ENCODE measurements at regions not wholly inside any gene's neighbourhood (a gene's known extent, or its start where the extent isn't known, plus 50 kb on each side); places are given as distances from the start of the nearest gene placed in this dataset.

- intact Hi-C loops (cut with micrococcal nuclease), result loop anchor here (10.0 kb wide), 1 partner anchor 50 kb away; no protein-coding TSS in a partner anchor
Measured at GRCh38 chr3:18505056-18505455, 79.9 kb upstream of the SATB1 start.

- intact Hi-C loops (cut with micrococcal nuclease), result loop anchor here (10.0 kb wide), 1 partner anchor 53 kb away; no protein-coding TSS in a partner anchor
Measured at GRCh38 chr3:18501679-18502343, 76.7 kb upstream of the SATB1 start.

- intact Hi-C loops (cut with micrococcal nuclease), result loop anchor here (10.0 kb wide), 1 partner anchor 54 kb away; no protein-coding TSS in a partner anchor
Measured at GRCh38 chr3:18500322-18500721, 75.2 kb upstream of the SATB1 start.

GRCh38 chr3:18499301-18499700, 74.2 kb upstream of the SATB1 start:
- intact Hi-C loops (cut with micrococcal nuclease), result no loop called here

GRCh38 chr3:18494251-18494650, 69.1 kb upstream of the SATB1 start:
- intact Hi-C loops (cut with micrococcal nuclease), result no loop called here

GRCh38 chr3:18489939-18490338, 64.8 kb upstream of the SATB1 start:
- intact Hi-C loops (cut with micrococcal nuclease), result no loop called here

- intact Hi-C loops (cut with micrococcal nuclease), result loop anchor here (5.0 kb wide), 1 partner anchor 129 kb away; no protein-coding TSS in a partner anchor
Measured at GRCh38 chr3:18483226-18483625, 58.1 kb upstream of the SATB1 start.

- intact Hi-C loops (cut with micrococcal nuclease), result loop anchor here (5.0 kb wide), 1 partner anchor 130 kb away; no protein-coding TSS in a partner anchor
Measured at GRCh38 chr3:18481946-18482548, 56.9 kb upstream of the SATB1 start.

- intact Hi-C loops (cut with micrococcal nuclease), result no loop called here
Measured at GRCh38 chr3:18477620-18478019, 52.5 kb upstream of the SATB1 start.

All from T-helper 2 cell treated with Interferon-gamma antibody and Interleukin-4, amounts not matched to agents 100 ng/mL and 5 ng/mL, for 36 hours (primary cell).